NB4 (cell line): ENCODE measurements at regions not wholly inside any gene's neighbourhood (a gene's known extent, or its start where the extent isn't known, plus 50 kb on each side); places are given as distances from the start of the nearest gene placed in this dataset.

Source experiments
- DNase-seq: peaks from one replicate; pipeline ENCODE4 v3.0.0; 2010; ENCODE audit warnings: low read depth
- H3K4me3 ChIP-seq: one replicate; pipeline ENCODE4 v1.5.1; 2011; ENCODE audit warnings: mild to moderate bottlenecking, low read depth, low read length, moderate library complexity
- CTCF ChIP-seq: IDR thresholded peaks from one replicate; pipeline ENCODE4 v1.5.1; 2012; ENCODE audit warnings: low read depth, low read length
- MAX ChIP-seq: IDR thresholded peaks from 2 replicates; pipeline ENCODE4 v1.6.1; 2011; ENCODE audit warnings: low read depth, low read length
- MYC ChIP-seq: IDR thresholded peaks from 2 replicates; pipeline ENCODE4 v1.6.1; 2011; ENCODE audit warnings: low read depth, low read length
- POLR2A ChIP-seq: IDR thresholded peaks from 2 replicates; pipeline ENCODE4 v1.6.1; 2011; ENCODE audit warnings: mild to moderate bottlenecking; ENCODE audit not compliant: insufficient read length; ENCODE audit errors: extremely low read depth

- DNase-seq, result no peak
- TF ChIP-seq MAX (no peak), POLR2A (no peak)
- H3K4me3 ChIP-seq, result no peak overlapping the region
Measured at GRCh38 chr2:9714630-9715214, 83.9 kb upstream of the YWHAQ start.

- H3K4me3 ChIP-seq, result no peak overlapping the region
- TF ChIP-seq CTCF (no peak), MAX (no peak), POLR2A (no peak), MYC (no peak)
- DNase-seq, result no peak
Measured at GRCh38 chr2:9715238-9715637, 84.4 kb upstream of the YWHAQ start.

DNA sequence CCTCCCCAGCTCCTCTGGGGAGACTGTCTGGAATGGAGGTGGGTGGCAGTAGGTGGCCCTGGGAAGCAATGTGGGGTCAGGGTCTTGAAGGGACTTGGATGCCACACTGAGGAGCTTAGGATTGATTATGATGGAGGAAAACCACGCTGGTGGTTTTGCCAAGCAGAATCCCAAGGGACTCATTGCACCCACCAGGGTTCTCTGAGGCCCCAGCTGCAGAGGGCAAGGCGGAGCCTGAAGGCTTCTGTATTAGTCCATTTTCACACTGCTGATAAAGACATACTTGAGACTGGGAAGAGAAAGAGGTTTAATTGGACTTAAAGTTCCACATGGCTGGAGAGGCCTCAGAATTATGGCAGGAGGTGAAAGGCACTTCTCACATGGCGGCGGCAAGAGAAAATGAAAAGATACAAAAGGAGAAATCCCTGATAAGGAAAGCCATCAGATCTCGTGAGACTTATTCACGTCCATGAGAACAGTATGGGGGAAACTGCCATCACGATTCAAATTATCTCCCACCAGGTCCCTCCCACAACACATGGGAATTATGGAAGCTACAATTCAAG lies 87.2 kb upstream of the YWHAQ start:
- peak; percentile 59 for DNase-seq

DNA sequence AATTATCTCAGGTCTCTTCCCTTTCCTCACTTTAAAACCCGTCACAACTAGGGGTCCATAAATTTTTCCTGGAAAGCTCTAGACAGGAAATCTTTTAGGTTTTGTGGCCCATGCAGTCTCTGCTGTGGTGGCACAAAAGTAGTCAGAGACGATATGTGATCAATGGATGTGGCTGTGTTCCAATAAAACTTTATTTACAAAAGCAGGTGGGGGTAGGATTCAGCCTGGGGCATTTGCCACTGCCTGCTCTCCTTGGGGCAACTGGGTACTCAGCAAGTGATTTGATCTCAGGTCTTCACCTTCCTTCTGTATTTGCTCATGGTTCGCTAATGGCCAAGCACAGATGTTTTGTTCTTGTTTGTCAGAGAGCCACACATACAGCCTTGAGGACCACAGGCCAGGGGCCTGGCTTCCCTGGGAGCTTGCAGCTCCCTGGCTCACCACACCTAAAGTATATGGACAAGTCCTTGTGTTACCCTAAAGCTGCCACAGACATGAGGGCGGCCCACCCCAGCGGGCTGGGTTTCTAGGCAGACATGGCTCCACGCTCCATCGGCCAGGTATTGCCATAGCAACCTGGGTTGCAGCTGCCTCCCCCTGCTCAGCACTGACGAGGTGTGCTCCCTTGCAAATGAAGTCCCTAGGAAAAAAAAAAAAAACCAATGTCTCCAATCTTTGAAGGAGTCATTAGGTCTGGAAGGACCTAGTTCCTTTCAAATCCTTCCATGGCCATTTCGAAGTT lies 89.7 kb upstream of the YWHAQ start:
- TF ChIP-seq CTCF, result no peak
- no peak for TF ChIP-seq POLR2A
- TF ChIP-seq MYC, result no peak
- no peak for TF ChIP-seq MAX

More for the DNA sequence above, 87.2 kb upstream of the YWHAQ start:
- no peak overlapping the region for H3K4me3 ChIP-seq
- no peak for TF ChIP-seq MAX
- TF ChIP-seq CTCF, result no peak
- no peak for TF ChIP-seq POLR2A
- no peak for TF ChIP-seq MYC

GRCh38 chr2:9721344-9721743 lies 90.5 kb upstream of the YWHAQ start:
- H3K4me3 ChIP-seq, result no peak overlapping the region
- TF ChIP-seq MAX, result no peak
- no peak for TF ChIP-seq POLR2A
- no peak for TF ChIP-seq MYC
- DNase-seq, result no peak

More for the DNA sequence above, 89.7 kb upstream of the YWHAQ start:
- no peak for DNase-seq
- no peak overlapping the region for H3K4me3 ChIP-seq

DNA sequence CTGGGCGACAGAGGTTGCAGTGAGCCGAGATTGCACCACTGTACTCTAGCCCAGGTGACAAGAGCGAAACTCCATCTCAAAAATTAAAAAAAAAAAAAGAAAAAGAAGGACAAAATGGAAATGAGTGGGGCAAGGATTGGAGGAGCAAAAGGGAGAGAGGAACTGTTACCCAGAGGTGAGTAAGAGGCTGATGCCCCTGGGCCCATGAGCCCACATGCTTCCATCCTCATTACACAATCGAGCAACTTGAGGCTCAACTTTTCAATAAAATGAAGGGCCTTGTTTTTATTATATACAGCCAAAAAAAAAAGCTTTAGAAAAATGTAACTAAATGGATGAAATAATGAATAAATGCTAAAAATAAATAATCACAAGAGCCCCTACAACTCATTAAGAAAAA lies 91.7 kb upstream of the YWHAQ start:
- DNase-seq, result peak; percentile 22
- TF ChIP-seq CTCF (no peak), MAX (no peak)
- H3K4me3 ChIP-seq, result no peak overlapping the region
